NCI-H2196 (cell line): ENCODE measurements at regions not wholly inside any gene's neighbourhood (a gene's known extent, or its start where the extent isn't known, plus 50 kb on each side); places are given as distances from the start of the nearest gene placed in this dataset.
"Not testable (repeated sequence)": the region's sequence is repeated elsewhere in the genome, so short reads cannot be mapped to it uniquely, and the experiment has no call there.

ENCODE experiments used
- DNase-seq: peaks from one replicate; lab custom pipeline; 2025; ENCODE audit not compliant: unreplicated experiment; lab: John Stamatoyannopoulos, UW

DNA sequence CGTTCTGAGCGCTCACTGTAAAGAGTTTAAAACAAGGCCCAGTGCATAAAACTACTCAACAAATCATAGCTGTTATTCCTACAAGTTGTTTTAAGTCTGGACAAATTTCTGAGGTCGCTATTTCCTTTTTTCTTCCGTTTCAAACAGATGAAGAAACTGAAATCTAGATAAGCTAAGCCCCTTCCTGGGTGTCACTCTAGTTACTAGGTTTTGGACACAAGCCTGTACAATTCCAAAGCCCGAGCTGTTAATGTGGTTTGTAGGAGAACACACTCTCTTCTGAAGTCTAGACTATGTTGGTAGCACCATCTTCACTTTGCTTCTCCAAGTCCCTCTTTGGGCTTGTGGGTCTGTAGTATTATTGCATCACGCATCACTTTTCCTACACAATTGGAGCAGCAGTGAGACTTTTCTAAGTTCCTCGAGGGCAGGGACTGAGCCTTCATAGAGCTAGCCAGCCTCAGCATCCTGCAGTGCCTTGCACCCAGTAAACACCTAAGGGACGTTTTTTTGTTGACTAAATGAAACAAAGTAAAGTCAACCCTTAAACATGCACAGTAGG, 142.6 kb upstream of the PROK2 start:
- DNase-seq: no peak

DNA sequence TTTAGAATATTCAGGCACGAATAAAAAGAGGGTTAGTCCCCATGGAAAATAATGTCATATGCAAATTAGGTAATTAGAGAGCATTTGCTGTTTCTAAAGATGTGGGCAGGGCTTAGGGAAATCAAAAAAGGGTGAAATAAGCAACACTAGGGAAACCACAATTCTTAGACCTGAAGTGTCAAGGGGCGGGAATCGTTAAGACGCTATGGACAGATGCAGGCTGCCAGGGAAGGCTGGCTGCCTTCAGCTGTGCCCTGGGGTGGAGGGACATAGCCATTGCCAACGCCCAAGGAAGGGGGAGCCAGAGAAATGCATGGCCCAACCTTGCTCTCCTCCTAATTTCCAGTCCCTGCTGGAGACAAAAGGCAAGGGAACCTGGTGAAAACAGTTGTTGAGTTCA, 141.7 kb upstream of the PROK2 start:
- no peak for DNase-seq

DNA sequence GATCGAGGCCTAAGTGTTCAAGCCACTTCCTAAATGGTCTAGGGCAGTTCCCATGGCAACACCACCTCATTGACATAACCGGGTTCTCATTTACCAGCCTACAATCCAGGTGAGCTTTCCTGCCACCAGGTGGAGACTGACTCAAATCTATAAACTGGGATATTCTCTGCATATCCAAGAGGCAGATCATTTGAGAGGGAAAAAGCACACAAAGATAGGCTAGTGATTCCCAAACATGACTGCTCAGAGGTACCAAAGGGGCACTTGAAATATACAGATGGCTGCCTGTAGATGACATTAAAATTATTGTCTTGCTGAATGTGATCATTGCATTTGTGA, 141.3 kb upstream of the PROK2 start:
- DNase-seq: no peak

DNA sequence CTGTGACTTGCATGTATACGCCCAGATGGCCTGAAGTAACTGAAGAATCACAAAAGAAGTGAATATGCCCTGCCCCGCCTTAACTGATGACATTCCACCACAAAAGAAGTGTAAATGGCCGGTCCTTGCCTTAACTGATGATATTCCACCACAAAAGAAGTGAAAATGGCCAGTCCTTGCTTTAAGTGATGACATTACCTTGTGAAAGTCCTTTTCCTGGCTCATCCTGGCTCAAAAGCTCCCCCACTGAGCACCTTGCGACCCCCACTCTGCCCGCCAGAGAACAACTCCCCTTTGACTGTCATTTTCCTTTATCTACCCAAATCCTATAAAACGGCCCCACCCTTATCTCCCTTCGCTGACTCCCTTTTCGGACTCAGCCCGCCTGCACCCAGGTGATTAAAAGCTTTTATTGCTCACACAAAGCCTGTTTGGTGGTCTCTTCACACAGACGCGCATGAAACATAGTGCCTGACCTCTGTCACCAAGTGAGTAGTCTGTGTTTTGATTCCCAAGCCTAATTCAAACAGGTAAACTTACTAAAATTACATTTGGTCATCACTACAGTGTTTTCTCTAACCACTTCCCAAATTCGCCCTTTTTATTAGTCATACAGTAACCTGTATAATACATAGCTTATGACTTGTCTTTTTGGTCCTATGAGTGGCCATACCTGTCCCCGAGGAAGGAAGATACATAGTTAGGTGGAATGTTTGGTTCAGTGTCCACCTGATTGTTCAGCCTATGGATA, 140.7 kb upstream of the PROK2 start:
- DNase-seq: not testable (repeated sequence)

DNA sequence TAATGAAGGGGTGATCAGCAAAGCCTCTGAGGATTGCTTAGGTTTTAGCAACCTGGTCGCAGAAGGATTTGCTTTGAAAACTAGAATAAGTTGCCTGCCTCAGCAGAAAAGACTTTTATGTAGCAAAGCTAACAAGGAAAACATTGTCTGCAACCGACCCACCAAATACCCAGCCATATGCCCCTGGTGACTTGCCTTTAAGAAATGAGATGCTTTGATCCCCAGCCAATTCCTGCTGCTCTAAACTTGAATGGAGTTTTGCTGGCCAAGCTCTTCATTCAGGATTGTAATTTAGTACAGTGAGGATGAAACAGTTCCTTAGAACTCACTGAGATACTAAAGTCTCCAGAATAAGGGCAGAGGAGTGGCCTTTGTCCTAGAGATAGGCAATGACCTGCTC, 139.8 kb upstream of the PROK2 start:
- no peak for DNase-seq

DNA sequence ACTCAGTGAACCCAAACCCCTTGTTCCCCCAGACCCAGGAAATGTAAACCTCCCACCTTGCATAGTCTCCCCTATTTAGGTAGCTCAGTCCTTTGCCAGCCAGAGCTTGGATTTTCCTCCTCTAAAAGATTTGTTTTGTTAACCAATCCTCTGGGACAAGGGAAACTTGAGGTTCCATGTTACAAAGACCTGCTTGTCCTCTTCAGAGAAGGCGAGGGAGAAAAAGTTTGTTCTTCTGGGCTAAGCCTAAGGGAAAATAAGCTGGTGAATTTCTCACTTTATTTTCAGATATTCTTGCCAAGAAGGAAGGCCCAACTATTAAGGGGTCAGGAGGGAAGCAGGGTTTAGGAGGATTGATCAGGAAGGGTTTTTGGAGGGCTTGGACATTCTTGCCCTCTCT, 136.1 kb upstream of the PROK2 start:
- DNase-seq: no peak

DNA sequence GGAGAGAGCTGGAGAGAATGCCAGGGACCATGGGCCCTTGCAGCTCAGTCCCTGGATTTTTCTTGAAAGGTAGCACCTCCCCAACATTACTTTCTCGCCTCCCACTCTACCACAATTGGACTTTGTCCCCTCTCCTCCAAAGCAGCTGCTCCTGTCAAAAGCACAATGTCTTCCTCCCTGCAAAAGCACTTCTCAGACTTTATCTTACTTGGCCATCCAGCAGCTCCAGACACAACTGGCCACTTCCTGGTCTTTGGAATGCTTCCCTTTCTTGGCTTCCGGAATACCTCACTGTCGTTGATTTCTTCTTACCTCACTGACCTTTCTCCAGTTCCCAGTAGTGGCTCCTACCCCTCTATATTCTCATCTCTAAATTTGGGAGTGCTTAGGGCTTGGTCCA, 134.6 kb upstream of the PROK2 start:
- no peak for DNase-seq

DNA sequence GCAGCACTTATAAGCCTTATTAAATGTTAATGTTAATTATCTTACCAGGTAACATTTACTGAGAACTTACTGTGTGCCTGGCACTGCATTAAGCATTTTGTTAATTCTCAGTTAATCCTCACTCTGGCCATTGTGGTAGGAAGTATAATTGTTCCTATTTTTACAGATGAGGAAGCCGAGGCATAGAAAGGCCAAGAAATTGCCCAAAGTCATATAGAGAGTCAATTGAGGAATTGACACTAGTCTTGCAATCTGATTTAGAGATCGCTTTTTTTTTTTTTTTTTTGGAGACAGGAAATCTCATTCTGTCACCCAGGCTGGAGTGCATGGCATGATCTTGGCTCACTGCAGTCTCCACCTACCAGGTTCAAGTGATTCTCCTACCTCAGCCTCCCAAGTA, 132.6 kb upstream of the PROK2 start:
- no peak for DNase-seq

DNA sequence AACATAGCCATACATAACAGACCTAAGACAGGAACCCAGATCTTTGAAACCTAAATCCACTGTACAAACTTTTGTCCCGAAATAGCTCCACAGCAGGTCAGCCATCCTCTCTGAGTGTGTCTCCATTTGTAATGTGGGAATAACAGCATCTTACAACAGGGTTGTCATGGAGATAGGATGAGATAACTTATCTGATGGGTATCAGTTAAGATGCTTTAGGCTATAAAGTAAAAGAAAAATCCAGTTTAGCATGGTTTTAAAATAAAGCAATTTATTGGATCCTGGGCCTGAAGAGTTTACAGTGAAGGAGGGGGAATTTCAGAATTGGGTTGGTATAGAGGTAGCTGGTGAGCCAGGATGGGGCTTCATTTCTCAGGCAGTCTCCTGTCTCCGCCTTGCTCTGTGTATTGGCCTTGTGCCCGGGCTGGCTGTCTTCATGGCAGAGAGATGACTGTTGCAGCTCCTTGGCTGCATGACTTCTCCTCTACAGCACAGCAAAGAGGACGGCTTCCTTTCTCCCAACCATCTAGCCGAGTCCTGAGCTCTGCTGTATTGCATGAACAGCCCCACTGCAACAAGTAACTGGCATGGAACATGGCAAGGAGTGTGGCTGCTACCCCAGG, 131.9 kb upstream of the PROK2 start:
- DNase-seq: no peak

DNA sequence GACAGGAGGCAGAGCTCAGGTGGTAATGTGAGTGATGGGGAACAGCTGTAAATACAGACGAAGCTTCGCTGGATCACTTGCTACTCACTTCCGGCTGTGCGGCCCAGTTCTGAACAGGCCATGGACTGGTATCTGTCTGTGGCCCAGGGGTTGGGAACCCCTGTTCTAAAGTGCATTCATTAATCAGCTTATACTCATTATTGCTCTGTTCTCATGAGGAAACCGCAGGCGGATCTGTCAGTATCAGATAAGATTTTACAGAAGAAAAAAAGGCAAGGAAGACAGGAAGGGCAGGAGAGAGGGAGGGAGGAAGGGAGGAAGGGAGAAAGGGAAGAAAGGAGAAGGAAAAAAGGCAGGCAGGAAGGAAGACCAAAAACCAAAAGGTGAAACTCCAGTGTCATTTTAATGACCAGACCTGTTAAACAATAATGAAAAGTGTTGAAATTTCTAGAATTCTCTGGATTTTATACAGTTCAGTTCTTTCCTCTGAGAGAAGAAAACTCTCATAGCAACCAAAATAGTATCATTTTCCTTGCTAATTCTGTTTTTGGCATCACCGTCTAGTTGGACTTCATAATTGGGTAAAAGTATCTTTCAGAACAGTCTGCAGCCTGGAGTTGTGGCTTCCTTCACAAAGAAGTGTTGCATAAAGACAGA, 128.0 kb upstream of the PROK2 start:
- no peak for DNase-seq

DNA sequence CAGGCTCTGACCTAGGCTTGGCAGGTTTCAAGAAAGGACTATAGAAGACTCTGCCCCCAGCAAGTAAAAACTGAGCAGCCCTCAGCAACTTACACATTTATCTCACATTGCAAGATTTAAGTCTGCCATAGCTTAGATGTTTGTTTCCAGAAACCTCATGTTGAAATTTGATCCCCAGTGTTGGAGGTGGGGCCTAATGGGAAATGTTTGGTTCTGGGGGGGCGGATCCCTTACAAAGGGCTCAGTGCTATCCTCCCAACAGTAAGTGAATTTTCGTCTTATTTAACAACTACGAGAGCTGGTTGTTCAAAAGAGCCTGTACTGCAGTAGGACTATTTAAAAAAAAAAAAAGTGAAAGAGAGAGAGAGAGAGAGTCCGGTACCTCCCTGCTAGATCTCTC, 125.2 kb upstream of the PROK2 start:
- no peak for DNase-seq

DNA sequence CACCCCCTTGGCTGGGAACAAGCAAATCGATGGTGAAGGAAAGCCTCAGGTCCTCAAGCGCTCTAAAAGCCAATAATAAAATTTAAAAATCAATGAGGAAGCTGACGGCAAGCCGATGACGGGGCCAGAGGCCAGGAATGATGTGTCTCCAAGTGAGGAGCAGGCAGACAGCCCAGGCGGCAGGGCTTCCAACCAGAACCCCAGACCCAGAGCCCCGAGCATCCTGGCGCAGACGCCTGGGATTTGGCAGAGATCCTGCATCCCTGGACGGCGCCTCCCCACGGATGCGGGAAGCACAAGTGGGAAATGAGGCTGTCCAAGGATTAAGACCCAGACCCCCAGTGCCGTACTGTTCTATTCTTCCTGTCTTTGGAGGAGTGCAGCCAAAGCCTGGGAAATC, 123.0 kb upstream of the PROK2 start:
- DNase-seq: no peak

DNA sequence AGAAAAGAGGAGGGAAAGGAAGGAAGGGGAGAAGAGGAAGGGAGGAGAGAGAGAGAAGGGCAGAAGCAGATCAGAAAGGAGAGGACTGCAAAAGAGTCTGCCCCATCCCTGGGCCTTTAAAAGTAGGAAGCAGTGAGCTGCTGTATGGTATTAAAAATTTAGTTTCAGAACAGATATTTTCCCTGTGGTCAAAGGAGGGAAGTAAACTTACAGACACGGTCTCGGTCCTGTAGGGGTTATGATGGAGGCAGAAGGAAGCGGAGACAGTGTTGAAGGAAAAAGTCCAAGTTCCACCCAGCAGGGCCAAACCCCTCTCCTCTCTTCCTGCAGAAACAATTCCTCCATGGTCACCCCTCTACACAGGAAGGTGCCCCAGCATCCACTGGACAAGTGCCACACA, 122.0 kb upstream of the PROK2 start:
- no peak for DNase-seq

DNA sequence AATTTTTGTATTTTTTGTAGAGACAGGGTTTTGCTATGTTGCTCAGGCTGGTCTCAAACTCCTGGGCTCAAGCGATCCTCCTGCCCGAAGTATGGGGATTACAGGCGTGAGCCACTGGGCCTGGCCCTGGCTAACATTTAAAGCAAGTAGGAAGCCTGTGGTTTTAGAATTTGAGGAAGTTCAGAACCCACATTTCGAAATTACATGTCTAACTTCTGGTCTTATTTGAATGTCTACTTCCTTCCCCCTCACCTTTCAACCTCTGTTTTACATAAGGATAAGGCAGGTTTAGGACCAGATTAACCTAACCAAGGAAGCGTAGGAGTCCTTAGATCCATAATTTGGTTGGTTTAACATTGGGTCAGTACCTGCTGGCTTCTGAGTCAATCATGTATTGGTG, 120.5 kb upstream of the PROK2 start:
- DNase-seq: no peak

DNA sequence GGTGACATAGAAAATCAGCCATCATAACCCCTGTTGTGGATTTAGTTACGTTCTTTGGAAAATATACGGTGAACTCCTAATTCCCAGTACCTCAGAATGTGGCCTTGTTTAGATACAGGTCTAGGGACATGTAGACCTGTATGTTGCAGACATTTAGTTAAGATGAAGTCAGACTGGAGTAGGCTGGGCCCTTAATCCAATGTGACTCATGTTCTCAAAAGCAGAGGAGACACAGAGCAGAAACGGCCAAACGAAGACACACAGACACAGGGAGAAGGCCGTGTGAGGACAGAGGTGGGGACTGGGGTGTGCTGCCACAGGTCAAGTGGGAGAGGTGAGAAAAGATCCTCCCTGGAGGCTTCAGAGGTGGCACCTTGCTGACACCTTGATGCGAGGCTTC, 119.0 kb upstream of the PROK2 start:
- no peak for DNase-seq

DNA sequence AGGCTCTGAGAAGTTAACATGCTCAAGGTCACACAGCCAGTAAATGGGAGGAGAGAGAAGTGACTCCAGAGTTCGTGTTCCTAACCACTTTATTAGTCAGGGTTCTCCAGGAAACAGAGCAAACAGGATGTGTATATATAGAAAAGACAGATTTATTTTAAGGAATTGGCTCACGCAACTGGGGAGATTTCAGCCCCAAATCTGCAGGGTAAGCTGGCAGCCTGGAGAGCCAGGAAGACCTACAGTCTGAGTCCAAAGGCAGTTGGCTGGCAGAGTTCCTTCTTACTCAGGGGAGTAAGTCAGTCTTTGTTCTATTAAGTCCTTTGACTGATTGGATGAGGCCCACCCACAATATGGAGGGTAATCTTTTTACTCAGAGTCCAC, 118.2 kb upstream of the PROK2 start:
- DNase-seq: no peak

DNA sequence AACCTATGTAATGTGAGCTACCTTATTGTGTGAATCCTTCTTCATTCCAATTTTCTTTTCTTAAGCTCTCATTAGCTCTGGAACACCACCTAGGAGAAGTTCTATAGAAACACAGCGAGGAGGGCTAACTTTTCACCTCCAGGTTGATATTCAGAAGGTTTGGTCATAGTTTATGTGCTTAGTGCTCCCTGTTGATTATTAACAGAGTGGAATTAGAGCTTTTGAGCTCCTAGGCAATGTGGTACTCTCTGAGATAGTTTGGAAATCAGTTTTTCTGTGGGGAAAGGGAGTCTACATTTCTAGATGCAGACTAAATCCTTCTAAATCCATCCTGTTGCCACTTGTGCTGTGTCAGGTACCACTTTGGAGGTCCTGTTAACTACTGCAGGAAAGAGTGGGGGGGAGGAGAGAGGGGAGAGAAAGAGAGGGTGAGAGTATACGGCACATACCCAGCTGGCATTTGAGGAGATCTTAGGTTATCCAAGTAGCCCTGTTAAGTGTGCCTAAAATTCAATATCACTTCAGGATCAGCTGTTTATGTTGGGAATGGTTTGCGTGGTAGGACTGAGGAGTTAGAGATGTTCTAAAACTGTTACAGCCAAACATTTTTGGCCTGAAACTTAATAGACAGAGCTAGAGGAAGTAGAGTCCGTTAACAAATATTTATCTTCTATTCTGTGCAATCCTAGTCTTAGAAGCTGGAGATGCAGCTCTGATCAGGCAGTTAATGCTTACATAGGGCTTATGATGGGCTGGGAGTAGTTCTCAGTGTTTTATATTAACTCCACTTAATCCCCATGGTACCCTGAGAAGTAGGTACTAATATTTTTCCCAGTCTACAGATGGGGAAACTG, 117.5 kb upstream of the PROK2 start:
- no peak for DNase-seq

DNA sequence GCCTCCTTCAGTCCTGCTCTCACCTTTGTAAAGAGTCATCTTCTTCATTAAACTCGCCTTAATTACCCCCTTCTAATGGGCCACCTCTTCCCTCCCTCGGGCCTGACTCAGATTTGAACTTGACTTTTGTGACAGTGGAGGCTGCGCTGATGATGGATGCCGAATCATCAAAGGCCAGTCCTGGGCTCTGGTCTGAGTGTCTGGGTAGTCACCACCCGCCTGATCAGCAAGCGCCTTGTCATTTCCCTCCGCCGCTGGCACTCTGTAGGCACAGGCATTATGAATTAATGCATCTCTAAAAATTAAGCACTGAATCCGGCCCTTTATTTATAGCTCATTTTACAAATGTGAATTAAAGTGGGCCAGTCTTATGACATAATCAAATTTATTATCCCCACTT, 116.7 kb upstream of the PROK2 start:
- DNase-seq: no peak

DNA sequence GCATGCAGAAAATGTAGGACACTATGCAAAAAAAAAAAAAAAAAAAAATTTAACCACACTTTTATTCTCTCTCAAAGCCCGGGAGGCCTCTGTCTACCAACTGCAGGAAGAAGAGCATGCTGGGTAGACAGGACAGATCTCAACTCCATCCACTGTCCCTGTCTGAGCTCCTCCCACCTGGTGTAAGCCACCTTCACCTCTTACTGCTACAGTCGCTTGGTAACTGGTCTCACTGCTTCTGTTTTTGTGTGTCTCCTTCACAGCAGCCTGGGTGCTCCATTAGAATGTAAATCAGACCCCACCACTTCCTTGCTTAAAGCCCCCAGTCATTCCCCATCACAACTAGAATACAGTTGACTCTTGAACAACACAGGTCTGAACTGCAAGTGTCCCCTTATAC, 115.1 kb upstream of the PROK2 start:
- no peak for DNase-seq

DNA sequence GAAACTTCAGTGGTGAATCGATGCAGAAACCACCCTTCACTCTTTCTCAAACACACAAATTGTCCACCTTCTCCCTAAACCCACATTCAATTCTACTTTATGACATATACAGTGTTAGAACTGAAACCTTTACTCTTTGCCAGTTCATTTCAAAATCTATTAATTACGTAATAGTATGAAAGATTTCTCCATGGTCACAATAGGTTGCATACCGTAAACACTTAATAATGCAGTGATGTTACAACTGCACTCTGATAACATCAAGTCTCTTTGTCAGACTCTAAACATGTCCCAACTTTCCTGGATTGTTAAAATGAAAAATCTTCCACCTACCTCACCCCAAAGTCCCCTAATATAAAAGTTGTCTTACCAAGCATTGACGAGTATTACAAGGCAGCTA, 111.8 kb upstream of the PROK2 start:
- no peak for DNase-seq

DNA sequence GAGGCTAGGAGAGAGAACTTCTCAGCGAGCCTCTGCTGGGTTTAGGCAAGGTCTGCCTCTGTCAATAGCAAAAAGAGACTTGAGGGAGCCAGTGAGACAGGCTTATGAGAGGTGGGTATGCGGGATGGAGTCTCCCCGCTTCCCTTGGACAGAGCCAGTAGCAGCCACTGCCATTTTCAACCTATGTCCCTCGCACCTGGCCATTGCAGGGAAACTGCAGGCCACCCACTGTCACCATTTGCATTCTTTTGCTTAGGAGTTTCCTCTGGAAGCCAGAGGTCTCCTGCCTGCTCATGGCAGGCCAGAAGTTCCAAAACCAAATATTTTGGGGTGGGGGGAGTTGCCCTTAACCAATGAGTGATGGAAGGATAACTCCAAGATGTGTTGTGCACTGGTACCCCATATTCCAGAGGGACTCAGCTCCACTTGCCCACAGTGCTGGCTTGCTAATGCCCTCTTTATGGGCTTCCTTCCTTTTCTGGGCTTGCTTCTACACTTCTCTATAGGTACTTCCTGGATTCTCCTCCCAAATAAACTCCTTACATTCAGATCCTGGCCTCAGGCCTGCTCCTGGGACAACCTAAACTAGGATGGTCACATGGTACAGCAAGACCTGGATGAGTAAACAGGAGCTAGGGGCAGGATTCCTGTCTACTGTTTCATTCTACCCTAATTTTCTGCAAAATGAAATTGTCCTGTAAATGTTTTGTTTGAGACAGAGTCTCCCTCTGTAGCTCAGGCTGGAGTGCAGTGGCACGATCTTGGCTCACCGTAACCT, 108.9 kb upstream of the PROK2 start:
- DNase-seq: no peak
